Skeletal muscle tissue (tissue), 3 donors: ENCODE measurements at regions not wholly inside any gene's neighbourhood (a gene's known extent, or its start where the extent isn't known, plus 50 kb on each side); places are given as distances from the start of the nearest gene placed in this dataset.

Source experiments
- H3K27ac ChIP-seq: one replicate; pipeline ENCODE4 v1.7.0; 2013; ENCODE audit warnings: mild to moderate bottlenecking, low read depth, low read length, inconsistent platforms
- H3K27me3 ChIP-seq, 3 donors: one replicate each; pipeline ENCODE4 v1.7.0; 2013; ENCODE audit warnings: low read length in 3 of 3; ENCODE audit not compliant: control insufficient read depth in 3 of 3, insufficient read depth in 3 of 3
- H3K36me3 ChIP-seq, 3 donors: one replicate each; pipeline ENCODE4 v1.7.0; 2013; ENCODE audit warnings: low read length in 3 of 3; ENCODE audit not compliant: control insufficient read depth in 3 of 3, insufficient read depth in 3 of 3
- H3K4me1 ChIP-seq, 3 donors: one replicate each; pipeline ENCODE4 v1.7.0; 2013; ENCODE audit warnings: low read length in 3 of 3, mild to moderate bottlenecking in 3 of 3; ENCODE audit not compliant: control insufficient read depth in 3 of 3, insufficient read depth in 3 of 3
- H3K4me3 ChIP-seq, 3 donors: one replicate each; pipeline ENCODE4 v1.7.0; 2013; ENCODE audit warnings: low read length in 3 of 3
- H3K9ac ChIP-seq, 3 donors: one replicate each; pipeline ENCODE4 v1.7.0; 2013; ENCODE audit warnings: low read length in 3 of 3, mild to moderate bottlenecking in 3 of 3, moderate library complexity in 2 of 3, low read depth in 1 of 3
- H3K9me3 ChIP-seq, 3 donors: one replicate each; pipeline ENCODE4 v1.7.0; 2013; ENCODE audit warnings: low read length in 3 of 3; ENCODE audit not compliant: control insufficient read depth in 3 of 3
- donor health status: Osteomylitis.

DNA sequence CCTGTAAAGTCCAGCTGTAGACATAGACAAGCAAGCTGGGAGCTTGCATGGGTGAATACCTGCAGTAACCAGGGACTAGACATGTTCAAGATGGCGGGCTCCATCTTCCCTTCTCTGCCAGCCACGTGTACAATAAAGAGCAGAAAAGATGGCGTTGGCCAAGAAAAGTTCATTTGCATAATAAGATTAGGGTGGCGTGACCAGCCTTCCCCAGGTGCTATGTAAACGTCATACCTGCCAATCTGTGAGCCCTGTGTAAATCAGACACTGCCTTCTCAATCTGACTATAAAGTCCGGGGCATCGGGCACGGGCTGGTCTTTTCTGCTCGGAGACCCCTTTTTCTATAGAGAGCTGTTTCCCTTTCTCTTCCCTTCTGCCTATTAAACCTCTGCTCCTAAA lies 101.6 kb upstream of the XPO1 start:
- no peaks in the 10 kb centered on the region for H3K4me1 ChIP-seq
- no peak overlapping the region for H3K9ac ChIP-seq
- H3K27me3 ChIP-seq, result no peaks in the 10 kb centered on the region
- H3K9me3 ChIP-seq, result no peaks in the 10 kb centered on the region
- H3K4me3 ChIP-seq, result no peak overlapping the region
- no peaks in the 10 kb centered on the region for H3K36me3 ChIP-seq
- H3K27ac ChIP-seq, result no peak overlapping the region

GRCh38 chr2:61636686-61637085 lies 98.5 kb upstream of the XPO1 start:
- Histone ChIP-seq H3K9ac (no peak overlapping the region), H3K9me3 (no peaks in the 10 kb centered on the region), H3K4me3 (no peak overlapping the region), H3K27me3 (no peaks in the 10 kb centered on the region), H3K4me1 (peaks cover 0 to 3% (median 0%) of the 10 kb centered on the region in 3 donors), H3K36me3 (no peaks in the 10 kb centered on the region), H3K27ac (no peak overlapping the region)

DNA sequence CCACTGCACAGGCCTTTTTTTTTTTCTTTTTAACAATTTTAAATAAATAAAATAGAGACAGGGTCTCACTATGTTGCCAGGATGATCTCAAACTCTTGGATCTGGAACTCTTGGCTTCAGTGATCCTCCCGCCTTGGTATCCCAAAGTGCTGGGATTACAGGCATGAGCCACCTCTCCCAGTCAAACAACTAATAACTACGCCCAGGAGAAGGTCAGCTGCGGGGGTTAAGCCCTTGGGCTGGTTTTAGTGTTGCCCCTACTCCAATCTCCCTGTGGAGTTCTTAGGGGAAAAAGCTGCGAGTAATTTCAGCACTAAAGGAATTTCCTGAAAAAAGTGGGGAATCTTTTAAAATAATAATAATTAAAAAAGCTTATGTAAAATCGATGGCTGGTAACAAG lies 96.4 kb upstream of the XPO1 start:
- peaks cover 0 to 3% (median 0%) of the 10 kb centered on the region in 3 donors for H3K4me1 ChIP-seq
- no peak overlapping the region for H3K4me3 ChIP-seq
- no peaks in the 10 kb centered on the region for H3K9me3 ChIP-seq
- no peak overlapping the region for H3K9ac ChIP-seq
- H3K27me3 ChIP-seq, result no peaks in the 10 kb centered on the region
- no peak overlapping the region for H3K27ac ChIP-seq
- H3K36me3 ChIP-seq, result no peaks in the 10 kb centered on the region

GRCh38 chr2:61633250-61633649 lies 95.1 kb upstream of the XPO1 start:
- no peak overlapping the region for H3K27ac ChIP-seq
- H3K4me1 ChIP-seq, result peaks cover 0 to 3% (median 0%) of the 10 kb centered on the region in 3 donors
- no peaks in the 10 kb centered on the region for H3K9me3 ChIP-seq
- no peaks in the 10 kb centered on the region for H3K27me3 ChIP-seq
- H3K36me3 ChIP-seq, result no peaks in the 10 kb centered on the region
- H3K9ac ChIP-seq, result no peak overlapping the region
- H3K4me3 ChIP-seq, result no peak overlapping the region

GRCh38 chr2:61632276-61633169 lies 94.4 kb upstream of the XPO1 start:
- Histone ChIP-seq H3K9me3 (no peaks in the 10 kb centered on the region), H3K36me3 (no peaks in the 10 kb centered on the region), H3K4me3 (peak overlapping the region in 1 of 3 donors; percentile 43), H3K27ac (no peak overlapping the region), H3K4me1 (peaks cover 0 to 3% (median 0%) of the 10 kb centered on the region in 3 donors), H3K9ac (no peak overlapping the region), H3K27me3 (no peaks in the 10 kb centered on the region)

- H3K4me1 ChIP-seq, result peaks cover 0 to 3% (median 0%) of the 10 kb centered on the region in 3 donors
These were observed 93.2 kb upstream of the XPO1 start for GRCh38 chr2:61631321-61631720.

DNA sequence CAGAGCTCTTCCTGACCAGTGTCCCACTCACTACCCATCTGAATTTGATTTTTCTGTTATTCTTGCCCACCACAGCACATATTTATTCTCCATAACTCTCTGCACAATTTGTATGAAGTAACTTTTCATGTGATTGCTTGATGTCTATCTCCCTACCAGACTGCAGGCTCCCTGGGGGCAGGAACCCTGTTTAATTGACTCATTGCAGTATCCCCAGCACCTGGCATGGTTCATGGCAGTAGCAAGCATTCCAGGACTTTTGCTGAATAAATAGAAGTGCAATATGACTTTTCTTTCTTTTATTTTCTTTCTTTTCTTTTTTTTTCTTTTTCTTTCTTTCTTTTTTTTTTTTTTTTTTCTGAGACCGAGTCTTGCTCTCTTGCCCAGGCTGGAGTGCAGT lies 88.7 kb upstream of the XPO1 start:
- Histone ChIP-seq H3K4me1 (no peaks in the 10 kb centered on the region), H3K36me3 (no peaks in the 10 kb centered on the region), H3K4me3 (no peak overlapping the region), H3K27me3 (no peaks in the 10 kb centered on the region), H3K9me3 (no peaks in the 10 kb centered on the region), H3K9ac (no peak overlapping the region), H3K27ac (no peak overlapping the region)

More at GRCh38 chr2:61631321-61631720, 93.2 kb upstream of the XPO1 start:
- H3K27me3 ChIP-seq, result no peaks in the 10 kb centered on the region
- H3K9ac ChIP-seq, result no peak overlapping the region
- H3K9me3 ChIP-seq, result no peaks in the 10 kb centered on the region
- H3K36me3 ChIP-seq, result no peaks in the 10 kb centered on the region
- H3K27ac ChIP-seq, result no peak overlapping the region
- H3K4me3 ChIP-seq, result no peak overlapping the region

GRCh38 chr2:61623747-61624146 lies 85.6 kb upstream of the XPO1 start:
- Histone ChIP-seq H3K4me1 (no peaks in the 10 kb centered on the region), H3K27ac (no peak overlapping the region), H3K27me3 (no peaks in the 10 kb centered on the region), H3K9me3 (no peaks in the 10 kb centered on the region), H3K4me3 (no peak overlapping the region), H3K36me3 (no peaks in the 10 kb centered on the region), H3K9ac (no peak overlapping the region)

DNA sequence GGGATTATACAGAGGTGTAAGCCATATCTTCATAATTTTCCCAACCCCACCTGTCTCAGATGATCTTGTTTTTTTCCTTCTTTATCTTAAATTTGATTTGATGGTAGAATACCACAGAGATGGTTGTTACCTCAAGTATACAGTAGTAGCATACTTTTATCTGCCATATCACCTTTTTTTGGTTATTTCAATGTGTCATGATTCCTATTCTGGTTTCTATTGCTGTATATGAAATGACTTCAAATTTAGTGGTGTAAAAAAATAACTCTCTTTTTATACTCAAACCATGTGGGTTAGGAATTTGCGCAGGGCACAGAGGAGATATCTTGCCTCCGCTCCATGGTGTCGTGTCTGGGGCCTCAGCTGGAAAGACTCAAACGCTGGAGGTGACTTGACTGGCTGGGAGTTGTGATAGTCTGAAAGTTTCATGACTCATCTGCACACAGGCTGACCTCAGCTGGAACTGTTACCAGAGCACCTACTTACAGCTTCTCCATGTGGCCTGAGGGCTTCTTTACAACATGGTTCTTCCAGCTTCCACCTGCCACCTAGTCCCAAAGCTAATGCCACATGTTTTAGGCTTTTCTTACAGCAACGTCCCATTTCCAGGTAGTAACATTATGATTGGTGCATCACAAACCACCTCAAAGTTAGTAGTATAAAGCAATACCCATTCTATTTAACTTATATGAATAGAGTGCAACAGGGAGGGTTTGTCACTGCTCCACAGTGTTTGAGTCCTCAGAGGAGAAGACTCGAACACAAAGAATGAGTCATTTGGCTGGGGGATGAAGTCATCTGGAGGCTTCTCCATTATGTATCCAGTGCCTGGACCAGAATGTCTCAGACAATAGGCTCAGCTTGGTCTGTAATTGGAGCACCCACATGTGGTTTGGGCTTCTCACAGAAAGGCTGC lies 82.3 kb upstream of the XPO1 start:
- H3K4me1 ChIP-seq, result no peaks in the 10 kb centered on the region
- H3K9ac ChIP-seq, result no peak overlapping the region
- no peak overlapping the region for H3K4me3 ChIP-seq
- H3K27ac ChIP-seq, result no peak overlapping the region
- H3K36me3 ChIP-seq, result no peaks in the 10 kb centered on the region
- no peaks in the 10 kb centered on the region for H3K27me3 ChIP-seq
- H3K9me3 ChIP-seq, result no peaks in the 10 kb centered on the region

- Histone ChIP-seq H3K27ac (no peak overlapping the region), H3K9me3 (no peaks in the 10 kb centered on the region), H3K4me3 (no peak overlapping the region), H3K9ac (no peak overlapping the region), H3K4me1 (no peaks in the 10 kb centered on the region), H3K27me3 (no peaks in the 10 kb centered on the region), H3K36me3 (no peaks in the 10 kb centered on the region)
These were observed 81.4 kb upstream of the XPO1 start for GRCh38 chr2:61619561-61619960.
